DMS53 treated with DMSO at 0.1 percent for 48 hours (cell line): ENCODE measurements at regions not wholly inside any gene's neighbourhood (a gene's known extent, or its start where the extent isn't known, plus 50 kb on each side); places are given as distances from the start of the nearest gene placed in this dataset.

Experiments
- DNase-seq: peaks from one replicate; lab custom pipeline; 2025; ENCODE audit not compliant: unreplicated experiment; lab: John Stamatoyannopoulos, UW

DNA sequence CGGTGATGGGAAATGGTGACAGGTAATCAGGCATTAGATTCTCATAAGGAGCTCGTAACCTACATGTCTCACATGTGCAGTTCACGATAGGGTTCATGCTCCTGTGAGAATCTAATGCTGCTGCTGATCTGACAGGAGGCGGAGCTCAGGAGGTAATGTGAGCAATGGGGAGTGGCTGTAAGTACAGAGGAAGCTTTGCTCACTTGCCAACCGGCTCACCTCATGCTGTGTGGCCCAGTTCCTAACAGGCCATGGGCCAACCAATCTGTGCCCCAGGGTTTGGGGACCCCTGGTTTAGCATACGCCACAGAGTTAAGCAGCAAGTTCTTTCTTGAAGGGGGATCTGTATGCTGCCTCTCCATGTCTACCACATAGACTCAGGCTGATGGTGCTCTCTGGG lies 133.1 kb downstream of the IQUB start:
- no peak for DNase-seq

DNA sequence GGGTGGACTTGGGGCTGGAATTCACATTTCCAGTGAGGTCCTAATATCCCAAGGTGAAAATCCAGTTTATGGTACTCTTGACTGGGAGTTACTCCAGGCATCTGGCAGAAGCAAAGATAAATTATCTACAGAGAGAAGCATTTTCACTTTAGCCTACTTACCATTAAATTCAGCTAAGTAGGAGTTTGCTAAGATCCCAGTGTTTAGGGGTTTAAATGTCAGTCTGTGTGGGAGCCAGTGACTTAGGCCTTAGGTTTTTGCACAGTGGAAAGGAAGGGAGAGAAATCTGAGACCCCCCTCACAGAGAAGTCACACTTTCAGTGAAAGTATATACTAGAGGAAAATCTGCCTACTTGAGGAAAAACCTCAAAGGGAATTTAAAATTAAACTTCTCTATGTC lies 134.2 kb downstream of the IQUB start:
- no peak for DNase-seq

GRCh38 chr7:123398921-123399320 lies 135.5 kb downstream of the IQUB start:
- no peak for DNase-seq

DNA sequence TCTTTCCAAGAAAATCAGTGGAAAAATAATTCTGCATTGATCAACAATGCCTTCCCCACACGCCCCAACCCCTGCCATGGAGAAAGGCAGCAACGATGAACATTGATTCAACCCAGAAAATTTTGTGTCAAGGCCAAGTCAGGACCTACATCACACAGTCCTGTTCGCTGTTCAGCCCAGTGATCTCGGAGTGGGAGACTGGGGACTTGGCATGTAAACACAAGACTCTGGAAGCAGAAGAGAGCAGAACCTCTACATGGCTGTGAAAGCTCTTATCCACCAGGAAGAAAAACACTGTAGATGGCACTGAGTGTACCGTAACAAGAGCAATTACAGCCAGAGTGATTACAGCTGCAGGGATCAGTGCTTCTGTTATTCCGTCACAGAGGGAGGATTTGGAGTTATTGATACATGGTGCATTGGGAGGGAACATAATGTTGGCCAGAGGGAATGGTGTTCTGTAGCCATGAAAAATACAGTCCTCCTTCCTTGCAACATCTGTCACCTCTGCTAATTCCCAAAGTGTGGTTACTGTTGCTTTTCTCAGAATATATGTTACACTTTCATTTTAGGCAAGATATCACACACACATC lies 136.6 kb downstream of the IQUB start:
- no peak for DNase-seq

DNA sequence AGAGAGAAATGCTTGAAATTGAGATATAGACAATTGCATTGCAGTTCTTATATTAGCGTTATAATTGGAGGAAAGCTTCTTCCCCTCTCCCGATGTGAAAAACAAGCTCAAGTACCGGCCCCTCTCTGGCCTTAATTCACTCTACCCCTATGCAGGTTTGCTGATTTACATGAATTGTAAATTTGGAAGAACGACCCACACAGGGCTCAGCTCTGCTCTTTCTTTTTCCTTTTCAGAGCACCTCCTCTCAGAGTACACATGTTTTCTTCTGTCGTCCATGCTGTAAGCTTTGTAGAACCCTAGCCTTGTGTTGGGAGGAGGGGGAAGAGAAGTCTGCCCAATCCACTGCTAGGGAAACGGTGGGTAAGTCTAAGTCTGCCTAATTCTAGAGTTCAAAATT lies 140.8 kb downstream of the IQUB start:
- DNase-seq = no peak

GRCh38 chr7:123372368-123372767 lies 162.0 kb downstream of the IQUB start:
- DNase-seq = no peak

DNA sequence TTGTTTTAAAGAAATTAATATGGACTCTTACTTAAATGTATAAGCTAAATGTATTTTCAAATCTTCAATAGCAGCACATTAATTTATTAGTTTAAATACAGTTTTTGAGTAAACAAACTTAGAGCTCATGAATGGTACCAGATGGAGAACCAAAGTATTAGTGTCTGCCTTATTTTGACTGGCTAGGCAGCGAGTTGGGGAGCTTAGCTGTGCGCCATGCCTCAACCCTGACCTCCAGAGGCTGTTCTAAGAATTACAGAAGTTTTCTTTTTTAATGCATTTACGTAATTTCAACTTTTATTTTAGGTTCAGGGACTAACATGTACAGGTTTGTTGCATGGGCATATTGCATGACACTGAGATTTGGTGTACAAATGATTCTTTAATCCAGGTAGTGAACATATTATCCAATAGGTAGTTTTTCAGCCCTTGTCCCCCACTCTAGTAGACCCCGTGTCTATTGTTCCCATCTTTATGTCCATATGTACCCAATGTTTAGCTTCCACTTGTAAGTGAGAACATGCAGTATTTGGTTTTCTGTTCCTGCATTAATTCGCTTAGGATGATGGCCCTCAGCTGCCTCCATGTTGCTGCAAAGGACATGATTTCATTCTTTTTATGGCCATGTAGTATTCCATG lies 166.8 kb downstream of the IQUB start:
- peak; percentile 61 for DNase-seq

- no peak for DNase-seq
These were observed 167.3 kb upstream of the SLC13A1 start for GRCh38 chr7:123367031-123367430.

DNA sequence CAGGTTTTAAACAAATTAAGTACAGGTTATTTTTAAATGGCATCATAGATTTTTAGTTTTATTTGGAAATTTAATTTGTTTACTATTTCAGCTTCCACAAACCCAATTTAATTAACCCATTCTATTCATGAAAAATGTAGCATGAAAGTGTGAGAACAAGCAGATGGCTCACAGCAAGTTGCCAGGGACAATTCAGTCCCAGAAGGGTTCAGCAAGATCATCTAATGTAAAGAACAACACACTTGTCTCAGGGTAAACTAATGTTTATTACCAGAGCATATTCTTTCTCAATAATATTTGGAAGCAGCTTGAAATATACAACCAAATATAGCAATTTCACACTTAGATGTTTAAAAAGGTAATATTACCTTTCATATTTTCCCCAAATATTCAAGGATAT lies 166.9 kb upstream of the SLC13A1 start:
- DNase-seq = no peak

DNA sequence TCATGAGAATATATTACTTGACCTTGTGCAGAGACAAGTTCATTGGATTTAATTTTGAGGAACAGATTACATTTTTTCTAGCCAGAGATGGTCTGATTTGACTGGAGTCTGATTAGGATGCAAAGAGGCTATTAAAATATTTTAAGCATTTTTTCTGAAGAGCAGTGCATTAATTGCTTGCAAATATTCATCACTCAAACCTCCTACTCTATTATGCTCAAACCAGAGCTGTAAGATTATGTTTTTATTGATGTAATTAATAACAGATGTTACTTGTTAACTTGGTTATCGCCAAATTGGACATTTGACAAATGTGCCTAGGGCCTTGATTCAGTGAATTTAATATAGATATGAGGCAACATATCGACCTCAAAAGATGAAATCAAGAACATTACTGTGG lies 160.9 kb upstream of the SLC13A1 start:
- DNase-seq = no peak

- peak; percentile 49 for DNase-seq
These were observed 155.9 kb upstream of the SLC13A1 start for GRCh38 chr7:123355576-123356190.

DNA sequence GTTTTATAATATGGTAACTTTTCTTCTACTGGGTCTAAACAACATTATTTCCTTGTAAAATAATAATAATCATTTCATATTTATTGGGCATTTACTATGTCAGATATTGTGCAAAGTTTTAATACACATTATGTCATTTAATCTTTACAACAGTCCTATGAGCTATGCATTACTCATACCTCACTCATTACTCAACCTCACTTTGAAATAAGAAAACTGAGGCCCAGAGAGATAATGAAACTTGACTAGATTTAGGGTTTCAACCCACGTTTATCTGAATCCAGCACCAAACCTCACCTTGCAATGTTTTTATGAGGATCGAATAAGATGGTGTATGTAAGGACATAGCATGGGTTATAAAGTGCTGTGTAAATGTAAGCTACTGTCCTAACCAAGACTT lies 153.2 kb upstream of the SLC13A1 start:
- DNase-seq = no peak

DNA sequence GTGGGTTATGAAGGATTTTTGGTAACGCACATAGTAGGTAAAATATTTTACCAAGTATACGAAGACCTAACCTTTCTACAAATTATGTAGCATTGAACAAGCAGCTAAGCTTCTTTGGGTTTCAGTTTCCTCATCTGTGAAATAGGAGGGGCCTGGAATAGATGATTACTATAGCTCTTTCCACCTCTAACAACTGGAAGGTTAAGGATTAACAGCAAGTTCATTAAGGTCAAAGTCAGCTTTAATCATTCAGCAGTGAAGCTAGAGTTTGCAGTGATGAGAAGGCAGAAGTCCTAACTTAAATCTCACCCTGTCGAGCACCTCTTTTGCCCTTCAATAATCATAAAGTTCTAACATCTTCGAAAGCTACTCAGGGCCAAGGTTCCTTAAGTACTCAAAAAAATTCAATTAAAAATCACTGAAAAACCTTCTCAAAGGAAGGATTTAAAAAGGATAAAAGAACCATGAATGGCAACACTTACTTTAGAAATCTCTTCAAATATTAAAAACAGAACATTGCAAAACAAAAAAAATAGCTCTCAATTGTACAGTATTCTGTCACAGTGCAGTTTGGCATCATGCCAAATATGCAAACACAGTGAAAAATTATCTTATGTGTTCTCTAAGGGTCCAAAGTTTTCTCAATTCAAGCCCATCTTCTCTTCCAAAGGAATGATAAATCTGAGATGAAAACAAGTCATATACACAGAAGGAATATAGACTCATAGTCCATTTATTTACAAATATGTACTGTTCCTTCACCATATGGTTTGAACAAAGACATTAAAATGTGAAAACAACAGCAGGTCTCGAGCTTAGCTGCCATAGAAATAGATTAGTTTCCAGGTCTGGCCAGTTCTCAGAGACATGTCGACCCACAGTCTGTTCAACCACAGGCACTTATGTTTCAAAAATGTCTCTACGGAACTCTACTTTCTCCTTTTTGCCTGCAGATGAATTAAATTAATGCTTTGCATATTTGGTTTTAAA lies 152.0 kb upstream of the SLC13A1 start:
- DNase-seq = no peak

DNA sequence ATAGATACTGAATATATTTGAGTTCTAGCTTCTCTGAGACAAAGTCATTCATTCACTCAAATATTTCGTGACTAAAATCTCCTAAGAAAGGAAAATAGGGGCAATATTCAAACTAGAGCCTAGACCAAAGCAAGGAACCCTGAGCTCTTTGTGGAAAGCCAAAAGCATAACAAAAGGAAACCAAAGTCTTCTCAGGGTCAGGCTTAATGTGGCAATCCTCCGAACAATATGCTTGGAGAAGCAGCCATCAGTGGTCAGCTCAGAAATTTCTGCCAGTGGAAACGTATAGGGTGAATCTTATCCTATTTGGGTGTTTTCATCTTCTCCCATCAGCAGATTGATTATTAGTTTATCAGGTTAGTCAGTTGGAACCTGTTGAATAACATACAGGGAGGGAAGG lies 151.3 kb upstream of the SLC13A1 start:
- DNase-seq = no peak

DNA sequence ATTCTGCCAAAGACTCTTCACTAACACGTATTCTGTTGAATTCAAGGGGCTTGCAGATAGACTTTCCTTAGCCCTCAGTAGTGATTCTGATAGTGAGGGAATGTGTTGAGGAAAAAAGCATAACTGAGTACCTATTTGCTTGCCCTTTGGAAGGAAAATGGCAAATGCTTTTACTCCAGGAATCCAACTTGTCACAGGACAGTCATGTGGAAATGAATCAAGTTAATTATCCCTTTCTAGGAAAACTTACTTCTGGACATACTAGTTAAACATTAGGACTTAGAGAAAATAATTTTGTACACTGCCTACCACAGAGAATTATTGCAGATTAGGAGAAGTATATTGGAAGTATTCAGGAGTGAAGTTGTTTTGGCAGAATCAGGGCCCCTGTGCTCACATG lies 148.9 kb upstream of the SLC13A1 start:
- no peak for DNase-seq

- DNase-seq = no peak
These were observed 147.0 kb upstream of the SLC13A1 start for GRCh38 chr7:123346766-123347165.

DNA sequence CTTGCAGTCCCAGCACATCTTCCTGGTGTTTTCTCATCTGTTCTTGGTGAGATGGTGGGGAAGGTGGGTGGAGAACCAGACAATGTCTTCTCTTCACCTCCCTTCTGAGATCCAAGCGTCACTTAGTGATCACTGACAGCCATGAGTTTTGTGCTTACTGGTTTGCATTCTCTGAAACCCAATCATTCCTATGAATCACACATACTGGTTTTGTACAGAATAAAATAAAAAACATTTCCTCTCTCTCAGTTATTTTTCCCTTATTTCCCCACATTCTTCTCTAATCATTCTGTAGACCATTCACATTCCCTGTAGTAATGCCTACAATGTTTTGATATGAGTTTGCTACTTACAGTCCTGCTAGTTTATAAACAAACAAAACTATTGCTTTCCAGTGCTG lies 143.8 kb upstream of the SLC13A1 start:
- DNase-seq = no peak

DNA sequence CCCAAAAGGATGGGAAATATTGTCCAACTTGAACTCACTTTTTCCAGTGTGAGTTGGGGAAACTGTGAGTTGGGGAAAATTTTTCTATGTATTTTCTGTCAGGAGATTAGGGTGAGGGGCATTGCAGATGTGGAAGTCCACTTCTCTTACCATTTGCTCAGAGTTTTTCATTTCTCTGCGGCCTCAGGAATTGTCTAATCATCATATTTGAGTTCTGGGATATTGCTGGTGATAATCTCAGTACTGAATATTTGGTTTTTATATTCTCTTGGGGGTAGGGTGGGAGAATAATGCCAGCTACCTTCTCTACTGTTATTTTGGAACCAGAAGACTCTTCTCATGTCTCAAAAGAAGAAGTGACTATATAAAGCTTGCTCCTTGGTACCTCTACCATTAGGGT lies 141.3 kb upstream of the SLC13A1 start:
- no peak for DNase-seq

GRCh38 chr7:123338688-123339087 lies 138.9 kb upstream of the SLC13A1 start:
- DNase-seq = no peak

- DNase-seq = no peak
These were observed 130.3 kb upstream of the SLC13A1 start for GRCh38 chr7:123329988-123330643.

DNA sequence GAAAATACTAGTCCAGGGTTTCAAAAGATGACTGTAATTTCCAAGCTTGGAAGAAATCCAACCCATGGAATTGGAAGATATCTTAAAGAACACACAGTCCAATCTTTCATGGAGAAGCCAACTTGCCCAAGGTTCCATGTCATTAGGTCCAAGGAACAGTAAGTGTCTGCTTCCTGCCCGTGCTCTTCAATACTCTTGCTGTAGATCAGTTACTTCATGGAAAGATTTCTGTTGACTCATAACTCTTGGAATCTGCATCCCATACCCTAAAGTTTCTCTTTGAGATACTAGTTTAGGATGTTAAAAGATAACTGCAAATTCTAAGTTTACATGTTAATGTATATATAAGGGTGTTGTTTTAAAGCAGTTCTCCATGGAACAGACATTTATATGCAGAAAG lies 127.9 kb upstream of the SLC13A1 start:
- DNase-seq = no peak
